ENCODE measurements at regions not wholly inside any gene's neighbourhood (a gene's known extent, or its start where the extent isn't known, plus 50 kb on each side); places are given as distances from the start of the nearest gene placed in this dataset.
"Not testable (repeated sequence)": the region's sequence is repeated elsewhere in the genome, so short reads cannot be mapped to it uniquely, and the experiment has no call there.

GRCh38 chr1:54474310-54475251 is 68.4 kb upstream of the SSBP3 start:
- DNase-seq (ENCODE audit: low spot score), result no peak
- no peak for TF ChIP-seq CTCF (IDR thresholded peaks at IDR 0.05; ENCODE audit: extremely low read depth, missing control alignments)

- DNase-seq (ENCODE audit: low spot score), result no peak
- TF ChIP-seq CTCF (IDR thresholded peaks at IDR 0.05; ENCODE audit: extremely low read depth, missing control alignments), result no peak
These were observed 65.4 kb upstream of the SSBP3 start for GRCh38 chr1:54471588-54471987.

GRCh38 chr1:54469444-54469843 is 63.2 kb upstream of the SSBP3 start:
- not testable (repeated sequence) for DNase-seq (ENCODE audit: low spot score)

GRCh38 chr1:54468288-54469084 is 62.3 kb upstream of the SSBP3 start:
- DNase-seq (ENCODE audit: low spot score), result not testable (repeated sequence)

GRCh38 chr1:54465351-54465811 is 59.2 kb upstream of the SSBP3 start:
- TF ChIP-seq CTCF (IDR thresholded peaks at IDR 0.05; ENCODE audit: extremely low read depth, missing control alignments), result no peak
- no peak for DNase-seq (ENCODE audit: low spot score)

GRCh38 chr1:54464477-54465146 is 58.4 kb upstream of the SSBP3 start:
- DNase-seq (ENCODE audit: low spot score), result peak; percentile 19
- no peak for TF ChIP-seq CTCF (IDR thresholded peaks at IDR 0.05; ENCODE audit: extremely low read depth, missing control alignments)

- no peak for TF ChIP-seq CTCF (IDR thresholded peaks at IDR 0.05; ENCODE audit: extremely low read depth, missing control alignments)
These were observed 57.9 kb upstream of the SSBP3 start for GRCh38 chr1:54464031-54464476.

More at GRCh38 chr1:54464031-54464476, 57.9 kb upstream of the SSBP3 start:
- peak; percentile 25 for DNase-seq (ENCODE audit: low spot score)
